Stimulated activated CD4-positive, alpha-beta T cell treated with anti-CD3 and anti-CD28 coated beads, Interleukin-4, amount 100 ng/mL, for 48 hours (primary cell): ENCODE measurements at regions not wholly inside any gene's neighbourhood (a gene's known extent, or its start where the extent isn't known, plus 50 kb on each side); places are given as distances from the start of the nearest gene placed in this dataset.

Experiments used
- DNase-seq, 2 donors: peaks; one replicate each; pipeline ENCODE4 v3.0.0-alpha.2; 2020; ENCODE audit warnings: low read depth in 2 of 2

DNA sequence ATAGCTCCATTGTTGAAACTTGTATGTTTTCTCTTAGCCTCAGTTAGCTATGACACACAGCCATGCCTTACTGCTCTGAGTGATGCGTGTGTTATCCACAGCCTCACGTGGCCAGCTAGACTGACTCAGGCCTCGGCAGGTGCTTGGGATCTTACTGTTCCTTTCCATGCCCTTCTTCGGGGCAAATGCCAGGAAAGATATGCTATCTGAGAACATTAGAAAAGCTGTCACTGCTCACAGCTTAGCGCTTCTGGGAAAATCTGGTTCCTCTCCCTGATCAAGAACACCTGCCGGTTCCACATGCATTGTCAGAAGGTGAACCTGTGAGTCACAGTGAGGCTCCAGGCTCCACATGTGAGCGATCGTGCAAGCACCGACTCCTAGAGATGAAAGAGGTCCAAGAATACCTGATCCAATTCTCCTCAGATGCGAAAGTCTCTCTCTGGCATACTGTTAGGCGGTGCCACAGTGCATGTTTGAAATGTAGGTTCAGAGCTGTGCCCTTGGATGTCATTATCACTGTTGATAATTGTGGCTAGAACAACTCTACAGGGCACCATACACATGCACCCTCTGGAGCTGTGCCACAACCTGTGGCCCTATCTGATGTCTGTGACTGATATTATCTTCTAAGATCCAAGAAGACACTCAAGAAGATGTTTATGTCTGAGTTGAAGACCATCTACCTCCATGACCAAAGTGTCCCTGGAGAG lies 247.8 kb upstream of the IGFBP3 start:
- no peak for DNase-seq

DNA sequence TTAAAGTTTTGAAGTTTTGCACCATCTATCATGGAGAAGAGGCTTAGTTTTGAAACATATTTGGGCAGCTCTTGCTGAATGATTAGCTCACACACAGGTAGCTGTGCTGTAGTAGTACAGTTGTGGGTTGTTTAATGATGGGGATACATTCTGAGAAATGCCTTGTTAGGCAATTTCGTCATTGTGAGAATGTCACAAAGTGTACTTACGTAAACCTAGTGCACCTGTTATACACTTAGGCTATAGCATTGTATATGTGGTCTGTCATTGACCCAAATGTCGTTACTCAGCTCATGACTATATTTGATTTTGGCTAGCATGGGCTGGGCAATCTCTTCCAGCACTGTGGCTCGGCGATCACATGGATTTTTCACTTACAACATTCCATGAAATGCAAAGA lies 247.2 kb upstream of the IGFBP3 start:
- no peak for DNase-seq

DNA sequence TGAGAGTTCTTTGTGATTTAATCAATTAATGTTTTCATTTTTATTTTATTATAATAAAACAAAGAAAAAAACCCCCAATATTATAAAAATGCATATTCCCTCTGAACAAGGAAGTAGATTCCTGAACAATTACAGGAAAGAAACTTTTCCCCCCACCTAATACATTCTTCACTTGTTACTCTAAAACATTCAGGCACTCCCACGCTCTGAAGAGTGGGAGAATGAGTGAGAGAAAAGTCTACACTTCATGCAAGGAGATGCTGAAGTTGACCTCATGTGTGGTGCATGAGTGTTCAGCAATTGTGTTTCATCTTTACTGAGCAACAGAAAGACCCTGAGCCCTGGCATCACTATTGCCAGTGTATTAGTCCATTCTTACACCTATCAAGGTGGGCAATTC lies 244.2 kb upstream of the IGFBP3 start:
- DNase-seq: no peak

DNA sequence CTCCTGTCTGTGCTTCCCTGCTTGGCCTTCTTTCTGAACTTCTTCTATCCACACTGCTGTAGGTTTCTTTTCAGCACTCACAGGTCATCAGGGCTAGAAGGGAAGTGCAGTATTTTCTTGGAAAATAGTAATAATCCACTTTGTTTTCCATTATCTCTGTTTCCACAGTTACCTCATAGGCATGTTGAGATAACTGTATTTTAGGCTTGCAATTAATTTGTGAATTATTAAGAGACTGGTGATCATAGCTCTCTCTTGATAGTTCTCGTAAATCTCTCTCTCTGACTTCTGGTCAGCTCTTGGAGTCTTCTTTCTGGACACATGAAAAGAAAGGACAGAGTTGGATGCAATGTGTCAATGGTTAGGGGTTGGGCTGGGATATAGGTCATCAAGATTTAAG lies 243.6 kb upstream of the IGFBP3 start:
- no peak for DNase-seq

DNA sequence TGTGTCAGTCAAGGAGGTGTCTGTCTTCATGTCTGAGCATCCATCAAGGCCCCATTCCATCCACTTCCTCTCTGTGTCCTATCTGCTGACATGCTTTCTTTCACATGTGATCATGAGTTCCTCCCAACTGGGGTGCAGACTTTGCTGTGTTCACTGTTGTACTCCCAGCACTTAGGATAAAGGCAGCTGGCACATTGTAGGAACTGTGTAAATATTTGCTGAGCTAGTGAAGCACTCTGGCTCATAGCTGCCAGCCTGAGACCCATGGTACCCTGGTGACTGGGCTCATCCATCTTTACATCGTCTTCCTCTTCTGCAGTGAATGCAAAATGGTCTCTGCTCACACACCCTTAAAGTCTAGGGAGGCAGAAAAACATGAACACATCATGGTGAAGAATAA lies 242.2 kb upstream of the IGFBP3 start:
- no peak for DNase-seq

DNA sequence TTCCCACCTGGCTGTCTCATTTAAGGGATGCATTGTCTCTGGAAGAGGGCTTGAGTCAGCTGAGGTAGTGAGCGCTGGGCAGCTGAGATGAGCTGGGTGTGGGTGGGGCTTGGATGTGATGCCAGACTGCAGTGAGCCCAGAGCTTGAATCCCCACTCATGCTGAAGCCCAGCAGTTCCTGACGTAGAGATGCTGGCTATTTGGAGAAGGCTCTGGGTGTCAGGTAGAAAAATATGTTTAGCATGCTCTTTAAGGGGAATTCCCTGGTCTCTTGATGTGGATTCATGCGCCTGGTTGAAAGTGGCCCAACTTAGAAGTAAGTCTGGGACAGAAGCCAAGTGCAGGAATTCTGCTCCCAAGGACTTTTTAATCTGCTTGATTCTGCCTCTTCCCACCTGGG lies 241.5 kb upstream of the IGFBP3 start:
- DNase-seq: no peak

DNA sequence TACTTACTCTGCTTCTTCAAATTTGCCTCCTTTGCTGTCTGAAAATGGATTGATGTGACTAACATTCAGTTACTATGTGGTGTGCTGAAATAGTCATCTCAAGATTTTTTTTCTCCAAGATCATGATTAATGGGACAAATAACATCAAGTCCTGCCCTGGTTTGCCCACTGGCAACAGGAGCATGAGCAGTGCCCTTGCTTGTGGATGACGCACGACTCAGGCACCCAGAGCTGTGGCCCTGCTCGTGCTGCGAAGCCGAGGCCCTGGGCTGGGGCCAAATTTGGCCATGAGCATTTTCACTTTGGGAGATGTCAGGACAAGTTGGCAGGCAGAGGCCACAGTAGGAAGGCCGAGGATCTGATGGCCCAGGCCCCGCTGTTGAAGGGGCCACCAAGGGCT lies 239.8 kb upstream of the IGFBP3 start:
- no peak for DNase-seq

DNA sequence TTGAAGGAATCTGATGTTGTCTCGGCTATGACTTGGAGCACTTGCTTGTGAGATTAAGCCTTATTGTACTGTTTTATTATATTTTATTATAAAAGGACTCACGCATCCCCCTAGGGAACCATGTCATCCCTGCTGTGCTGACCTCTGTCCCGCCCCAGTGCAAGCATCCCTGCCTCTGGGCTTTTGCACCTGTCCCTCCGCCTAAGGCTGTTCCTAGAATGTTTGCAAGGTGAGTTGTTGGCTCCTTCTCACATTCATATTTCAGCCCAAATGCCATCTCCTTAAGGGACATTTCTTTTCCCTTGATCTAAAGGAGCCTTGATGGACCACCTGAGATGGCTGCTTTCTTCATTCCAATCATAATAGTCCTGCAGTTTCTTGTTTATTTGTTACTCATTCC lies 236.9 kb upstream of the IGFBP3 start:
- no peak for DNase-seq

DNA sequence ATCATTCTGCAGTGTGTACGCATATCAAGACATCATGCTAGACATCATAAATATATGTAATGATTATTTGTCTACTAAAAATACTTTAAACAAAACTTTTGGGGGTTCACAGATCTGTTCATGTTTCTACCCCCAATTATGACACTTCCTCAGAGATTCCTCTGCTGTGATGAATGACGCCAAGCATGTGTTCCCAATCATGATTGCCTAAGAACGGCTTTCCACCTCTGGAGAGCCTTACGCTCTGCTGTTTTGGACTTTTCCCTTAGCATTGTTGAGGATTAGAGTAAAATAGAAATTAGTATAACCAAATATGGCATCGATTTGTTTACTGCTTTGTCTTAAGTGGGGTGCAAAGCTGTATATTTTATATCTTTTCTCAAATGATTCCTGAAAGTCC lies 236.3 kb upstream of the IGFBP3 start:
- no peak for DNase-seq

DNA sequence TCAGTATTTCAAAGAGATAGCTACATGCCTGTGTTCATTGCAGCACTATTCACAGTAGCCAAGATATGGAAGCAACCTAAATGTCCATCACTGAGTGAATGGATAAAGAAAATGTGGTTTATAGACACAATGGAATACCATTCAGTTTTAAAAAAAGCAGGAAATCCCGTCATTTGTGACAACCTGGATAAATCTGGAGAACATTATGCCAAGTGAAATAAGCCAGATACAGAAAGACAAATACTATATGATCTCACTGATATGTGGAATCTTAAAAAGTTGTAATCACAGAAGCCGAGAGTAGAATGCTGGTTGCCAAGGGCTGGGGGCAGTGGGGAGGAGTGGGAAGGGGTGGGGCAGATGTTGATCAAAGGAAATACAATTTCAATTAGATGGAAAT lies 235.8 kb upstream of the IGFBP3 start:
- no peak for DNase-seq

DNA sequence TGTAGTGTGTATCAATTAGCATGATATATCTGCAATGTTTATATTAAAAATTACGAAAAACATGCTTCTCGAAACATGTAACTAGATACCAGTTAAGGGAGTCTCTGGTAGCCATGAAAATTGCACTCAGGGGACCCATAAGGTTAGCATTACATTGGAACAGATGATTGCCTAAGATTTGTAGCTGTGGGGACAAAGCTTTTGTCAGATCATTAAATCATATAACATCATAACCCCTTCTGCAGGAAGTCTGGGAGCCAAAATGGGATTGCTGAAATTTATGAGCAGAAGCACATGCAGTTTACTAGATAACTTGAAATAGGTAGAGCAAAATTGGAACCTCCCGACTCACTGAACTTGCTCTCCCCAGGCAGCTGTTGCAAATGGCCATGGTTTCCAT lies 235.0 kb upstream of the IGFBP3 start:
- no peak for DNase-seq

DNA sequence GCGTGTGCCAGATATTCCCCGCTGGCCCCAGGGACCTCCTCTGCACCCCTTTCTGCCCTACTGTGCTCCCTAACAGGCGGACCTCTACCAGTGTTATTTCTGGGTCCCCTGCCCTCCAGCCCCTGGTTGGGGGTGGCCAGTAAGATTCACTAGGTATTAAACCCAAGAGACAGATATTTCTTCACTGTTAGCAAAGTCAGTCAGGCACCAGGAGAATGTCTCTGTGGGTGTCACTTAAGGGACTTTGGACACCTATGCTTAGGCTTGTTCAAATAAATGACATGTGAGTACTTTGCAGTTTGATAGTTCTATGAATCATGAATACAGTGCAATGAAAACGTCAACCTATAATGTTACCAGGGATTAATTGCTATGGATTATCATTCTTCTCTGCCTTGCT lies 234.3 kb upstream of the IGFBP3 start:
- no peak for DNase-seq

DNA sequence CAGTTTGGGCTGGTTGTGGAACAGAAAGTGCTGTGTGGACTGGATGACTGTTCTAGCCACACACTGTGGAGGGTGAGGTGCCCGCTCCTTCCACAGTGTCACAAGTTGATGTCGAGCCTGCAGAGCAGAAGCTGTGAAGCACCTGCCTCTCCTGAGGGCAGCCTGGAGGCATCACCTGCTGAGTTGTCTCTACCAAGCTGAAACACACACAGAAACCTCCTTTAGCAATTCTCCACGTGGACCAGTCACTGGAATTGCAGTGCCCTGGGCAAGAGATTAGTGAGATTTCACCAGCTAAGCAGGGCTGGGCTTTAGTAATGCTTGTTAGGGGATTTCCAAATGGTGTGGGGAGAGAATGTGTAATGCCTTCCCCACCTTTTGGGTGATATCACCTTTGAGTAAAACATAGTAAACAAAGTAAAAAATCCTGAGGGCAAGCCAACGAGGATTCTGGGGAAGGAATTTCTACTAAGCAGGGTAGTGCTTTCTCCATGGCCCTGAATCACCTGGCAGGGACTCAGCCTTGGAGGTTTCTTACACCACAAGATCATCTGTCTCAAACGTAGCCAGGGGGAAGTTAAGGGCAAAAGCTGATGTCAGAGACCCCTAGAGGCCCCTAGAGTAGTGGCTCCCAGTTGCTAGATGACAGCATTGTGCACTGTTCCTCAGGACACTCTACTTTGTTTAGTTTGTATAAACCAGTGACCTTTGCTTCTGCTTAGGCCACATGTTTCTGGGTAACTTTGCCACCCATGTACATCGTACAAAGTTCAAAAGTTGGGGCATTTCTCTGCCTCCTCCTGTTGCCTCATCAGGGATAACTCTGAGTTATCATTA lies 233.1 kb upstream of the IGFBP3 start:
- no peak for DNase-seq

DNA sequence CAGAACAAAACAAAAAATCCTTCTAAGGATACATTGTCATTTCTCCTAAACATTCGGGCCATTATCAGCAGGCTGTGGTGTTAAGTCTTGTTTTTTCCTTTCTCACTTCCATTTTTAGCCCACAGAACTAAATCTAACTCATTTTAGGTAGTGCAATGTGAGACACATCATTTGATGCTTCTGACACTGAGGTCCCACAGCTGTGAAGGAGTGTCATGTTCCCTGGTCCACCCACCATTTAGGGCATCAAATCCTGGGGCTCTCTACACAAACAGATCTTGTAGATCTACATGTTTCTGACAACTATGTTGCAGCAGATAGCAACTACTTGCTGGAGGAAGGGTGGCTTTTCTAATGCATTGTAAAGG lies 232.5 kb upstream of the IGFBP3 start:
- no peak for DNase-seq

DNA sequence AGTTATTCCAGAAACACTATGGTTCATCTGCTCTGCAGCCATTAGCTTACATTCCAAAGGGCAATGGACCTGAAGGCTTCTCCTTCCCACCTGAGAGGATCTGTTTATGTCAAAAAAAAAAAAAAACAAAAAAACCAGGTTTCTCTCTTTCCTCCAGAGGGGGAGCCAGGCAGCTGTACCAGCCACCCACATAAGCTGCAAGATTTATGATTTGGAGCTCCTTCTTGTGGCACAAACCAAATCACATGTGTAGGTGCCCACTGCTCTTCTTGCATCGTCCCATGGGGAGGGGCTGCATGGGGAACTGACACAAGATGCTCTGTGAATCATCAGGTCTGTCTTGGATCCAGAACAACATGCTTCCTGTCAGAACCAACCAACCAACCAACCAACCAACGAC lies 231.6 kb upstream of the IGFBP3 start:
- no peak for DNase-seq

DNA sequence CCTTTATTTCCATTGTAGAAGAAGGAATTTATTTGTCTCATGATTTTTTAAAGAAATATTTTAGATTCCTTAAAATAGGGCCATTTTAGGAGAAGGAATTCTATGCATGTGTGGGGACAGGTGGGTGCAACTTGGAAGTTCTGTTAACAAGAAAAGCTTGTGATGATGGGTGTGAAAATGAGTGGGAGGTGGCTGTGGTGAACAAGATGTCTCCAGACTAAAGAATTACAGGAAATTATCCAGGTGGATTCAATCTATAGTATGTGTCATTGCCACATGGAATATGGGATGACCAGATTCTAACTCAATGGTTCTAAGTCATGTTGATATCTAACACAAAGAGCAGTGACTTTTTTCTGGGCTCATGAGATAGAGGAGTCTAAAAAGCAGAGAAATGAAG lies 229.6 kb upstream of the IGFBP3 start:
- DNase-seq: no peak

DNA sequence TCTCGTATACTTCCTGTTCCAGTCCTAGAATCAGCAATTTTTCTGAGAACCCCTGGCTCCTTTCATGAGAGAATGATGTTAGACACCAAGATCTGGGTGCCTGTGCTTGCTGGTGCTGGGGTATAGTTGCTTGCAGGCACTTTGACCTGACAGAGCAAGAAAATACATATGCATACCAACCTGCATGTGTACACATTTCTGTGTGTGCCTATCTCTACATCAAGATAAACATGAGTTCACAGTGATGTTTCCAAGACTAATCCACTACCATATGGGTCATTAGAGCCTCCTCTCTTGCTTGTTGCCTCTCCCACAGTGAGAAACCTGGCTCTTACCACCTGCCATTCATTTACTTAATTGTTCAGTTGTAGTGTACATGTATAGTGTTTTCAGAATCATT lies 229.1 kb upstream of the IGFBP3 start:
- no peak for DNase-seq

DNA sequence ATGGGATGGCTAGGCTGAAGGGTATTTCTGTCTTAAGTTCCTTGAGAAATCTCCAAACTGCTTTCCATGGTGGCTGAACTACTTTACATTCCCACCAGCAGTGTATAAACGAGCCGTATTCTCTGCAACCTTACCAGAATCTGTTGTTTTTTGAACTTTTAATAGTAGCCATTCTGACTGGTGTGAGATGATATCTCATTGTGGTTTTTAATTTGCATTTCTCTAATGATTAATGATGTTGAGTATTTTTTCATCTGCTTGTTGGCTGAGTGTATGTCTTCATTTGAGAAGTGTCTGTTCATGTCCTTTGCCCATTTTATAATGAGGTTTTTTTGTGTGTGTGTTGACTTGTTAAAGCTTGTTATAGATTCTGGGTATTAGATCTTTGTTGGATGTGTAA lies 226.8 kb upstream of the IGFBP3 start:
- DNase-seq: no peak

DNA sequence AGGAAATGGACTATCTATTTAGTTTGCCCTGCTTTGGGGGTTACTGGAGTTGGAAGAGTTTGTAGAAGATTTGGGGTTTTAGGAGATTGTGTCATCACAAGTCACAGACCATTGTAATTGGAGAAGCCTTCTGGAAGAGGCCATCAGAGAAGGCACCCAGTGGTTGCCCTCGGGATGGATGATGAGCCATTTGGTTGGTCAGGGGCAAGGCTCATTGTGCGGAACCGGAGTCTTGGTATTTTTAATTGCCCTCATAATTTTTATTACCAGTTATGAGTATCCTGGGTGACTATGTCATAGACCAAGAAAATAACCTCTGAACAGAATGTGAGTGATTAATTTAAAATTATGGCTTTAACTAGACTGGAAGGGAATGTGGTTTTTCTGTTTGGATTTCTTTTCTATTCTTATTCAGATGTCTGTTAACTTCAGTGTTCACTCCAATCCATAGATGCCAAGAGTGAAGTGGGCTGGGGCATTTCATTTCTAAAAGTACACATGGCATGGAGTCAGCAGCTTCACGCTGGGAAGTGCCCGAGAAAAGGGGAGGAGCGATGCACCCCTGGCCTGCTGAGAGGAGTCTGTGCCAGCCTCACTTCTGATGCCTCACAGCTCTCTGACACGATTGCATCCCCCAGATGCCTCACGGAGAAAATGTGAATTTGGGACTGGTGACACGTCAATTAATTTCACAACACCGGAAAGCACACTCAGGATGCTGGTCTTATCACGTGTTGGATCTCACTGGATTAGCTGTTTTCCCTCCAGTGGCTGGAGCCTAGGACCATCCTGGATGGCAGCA lies 225.6 kb upstream of the IGFBP3 start:
- no peak for DNase-seq

DNA sequence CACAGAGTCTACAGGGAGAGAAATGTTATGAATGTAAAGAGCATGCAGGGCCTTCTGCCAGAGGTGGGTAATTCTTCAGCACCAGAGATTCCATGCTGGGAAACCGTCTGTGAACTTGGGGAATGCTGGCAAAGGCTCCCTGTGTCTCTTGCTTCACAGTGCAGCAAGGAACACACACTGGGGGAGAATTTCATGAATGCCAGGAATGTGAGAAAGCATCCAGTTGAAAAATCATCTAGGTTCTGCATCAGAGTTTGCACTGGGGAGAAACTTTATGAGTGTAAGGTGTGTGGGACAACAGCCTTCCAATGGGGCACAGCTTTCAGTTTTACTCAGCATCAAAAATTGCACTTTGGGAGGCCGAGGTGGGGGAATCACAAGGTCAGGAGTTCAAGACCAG lies 224.3 kb upstream of the IGFBP3 start:
- no peak for DNase-seq

DNA sequence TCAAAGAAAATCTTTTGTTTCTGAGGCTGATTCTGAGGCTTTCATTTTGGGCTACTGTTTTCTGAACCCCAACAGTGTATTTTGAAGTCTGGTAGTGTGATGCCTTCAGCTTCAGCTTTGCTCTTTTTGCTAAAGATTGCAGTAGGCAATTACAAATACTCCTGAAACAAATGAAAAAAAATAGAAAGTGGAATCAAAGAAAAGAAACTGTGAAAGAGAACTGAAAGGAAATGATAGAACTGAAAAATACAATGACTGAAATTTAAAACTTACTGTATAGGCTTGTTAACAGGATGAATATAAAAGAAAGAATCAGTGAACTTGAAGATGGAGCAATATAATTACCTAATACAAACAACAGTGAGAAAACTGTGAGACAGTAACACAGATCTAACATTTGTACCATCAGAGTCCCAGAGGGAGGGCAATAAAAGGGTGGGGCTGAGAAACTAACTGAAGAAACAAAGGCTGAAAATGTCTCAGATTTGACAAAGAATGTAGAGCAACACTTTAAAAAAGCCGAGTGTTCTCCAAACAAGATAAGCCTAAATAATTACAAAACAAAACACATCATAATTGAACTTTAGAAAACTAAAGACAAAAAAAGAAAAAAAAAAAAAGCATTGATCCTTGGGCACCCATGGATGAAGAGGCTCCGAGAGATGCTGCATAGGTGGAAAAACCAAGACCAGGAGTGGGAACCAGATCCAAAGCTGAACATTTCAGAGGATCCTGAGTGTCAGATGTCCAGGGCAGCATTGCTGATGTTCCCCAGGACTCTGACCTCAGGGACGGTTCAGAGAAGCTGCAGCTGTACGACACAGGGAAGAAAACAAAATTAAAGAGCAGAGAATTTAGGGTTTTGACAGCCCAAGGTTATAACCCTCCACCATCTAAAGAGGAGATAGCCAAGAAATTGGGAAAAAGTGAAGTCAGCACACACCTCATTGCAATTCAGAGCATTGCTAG lies 223.2 kb upstream of the IGFBP3 start:
- no peak for DNase-seq

DNA sequence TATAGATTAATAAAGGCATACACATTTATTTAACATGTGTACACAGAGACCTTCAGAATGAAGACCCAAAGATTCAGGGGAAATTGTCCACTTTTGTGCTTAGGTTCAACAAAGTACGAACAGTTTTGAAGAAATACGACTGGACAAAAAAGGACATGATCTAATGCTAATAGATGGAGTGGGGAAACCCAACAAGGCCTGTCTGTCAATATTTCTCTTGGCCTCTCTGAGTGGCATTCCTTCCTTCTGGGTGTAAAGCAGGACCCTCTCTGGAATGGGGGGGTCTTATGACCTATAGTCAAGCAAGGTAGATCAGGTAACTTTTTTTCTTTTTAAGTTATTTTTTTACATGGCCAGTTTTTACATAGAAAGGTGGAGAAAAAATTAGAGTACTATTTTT lies 222.3 kb upstream of the IGFBP3 start:
- no peak for DNase-seq
